HG03469 (cell line): ENCODE measurements at regions not wholly inside any gene's neighbourhood (a gene's known extent, or its start where the extent isn't known, plus 50 kb on each side); places are given as distances from the start of the nearest gene placed in this dataset.
"Not testable (repeated sequence)": the region's sequence is repeated elsewhere in the genome, so short reads cannot be mapped to it uniquely, and the experiment has no call there.

ENCODE experiments used
- ATAC-seq: cut with Tn5 transposase; IDR thresholded peaks from one replicate; pipeline ENCODE4 v1.9.1; 2021; ENCODE audit warnings: mild to moderate bottlenecking, moderate library complexity, moderate number of reproducible peaks; ENCODE audit not compliant: unreplicated experiment

DNA sequence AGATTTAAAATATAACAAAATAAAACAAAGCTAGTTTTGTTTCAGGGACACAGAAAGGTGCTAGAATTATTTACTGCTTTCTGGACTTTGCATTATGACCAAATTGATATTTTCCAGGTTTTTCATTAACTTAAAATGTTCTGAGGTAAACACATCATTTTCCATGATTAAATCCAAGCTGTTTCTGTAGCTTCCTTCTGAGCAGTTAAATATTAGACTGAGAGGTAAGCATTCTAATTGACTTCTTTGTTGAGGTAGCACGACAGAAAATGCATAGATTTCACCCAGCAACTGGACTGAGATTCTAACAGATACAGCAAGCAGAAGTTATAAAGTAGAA is 98.3 kb downstream of the BMP4 start:
- ATAC-seq = no peak

DNA sequence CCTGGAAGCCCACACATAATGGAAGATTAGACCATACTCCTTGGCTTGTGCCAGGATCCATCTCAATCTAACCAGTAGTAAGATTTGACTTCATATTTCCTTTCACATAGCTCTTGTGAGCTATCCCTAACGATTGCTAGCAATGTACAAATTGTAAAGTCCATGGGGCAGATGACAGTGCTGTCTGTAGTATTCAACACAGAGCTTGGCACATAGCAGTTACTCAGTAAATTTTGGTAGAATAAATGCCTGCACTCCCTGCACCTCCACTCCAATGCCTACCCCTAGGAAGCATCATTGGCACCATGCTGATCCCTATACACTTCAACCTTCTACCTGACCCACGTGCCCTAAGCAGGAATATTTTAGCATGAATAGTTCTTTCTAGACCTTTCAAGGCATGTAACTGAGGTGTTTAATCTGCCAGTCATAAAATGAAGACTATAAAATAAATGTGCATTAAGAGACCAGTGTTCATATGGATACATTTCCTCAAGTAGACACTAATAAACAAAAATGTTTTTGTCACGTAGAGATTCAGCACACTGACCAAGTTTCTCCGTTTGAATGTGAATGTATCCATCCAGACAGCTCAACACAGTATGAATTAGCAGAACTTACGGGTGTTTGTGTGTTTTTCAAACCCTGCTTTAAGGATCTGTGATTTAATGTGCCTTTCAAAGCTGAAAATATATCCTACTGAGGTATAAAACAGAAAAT is 98.8 kb downstream of the BMP4 start:
- ATAC-seq = no peak

DNA sequence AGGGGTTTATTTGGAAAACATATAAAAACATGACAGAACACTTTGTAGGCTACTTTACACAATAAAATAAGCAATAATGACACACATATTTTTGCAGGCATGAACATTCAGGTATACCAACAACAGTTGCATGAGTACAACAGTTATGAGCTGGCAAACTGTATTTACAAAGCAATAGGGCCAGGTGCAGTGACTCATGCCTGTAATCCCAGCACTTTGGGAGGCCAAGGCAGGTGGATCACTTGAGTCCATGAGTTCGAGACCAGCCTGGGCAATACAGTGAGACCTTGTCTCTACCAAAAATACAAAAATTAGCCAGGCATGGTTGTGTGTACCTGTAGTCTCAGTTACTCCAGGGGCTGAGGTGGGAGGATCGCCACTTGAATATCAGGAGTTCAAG is 101.1 kb downstream of the BMP4 start:
- no peak for ATAC-seq

DNA sequence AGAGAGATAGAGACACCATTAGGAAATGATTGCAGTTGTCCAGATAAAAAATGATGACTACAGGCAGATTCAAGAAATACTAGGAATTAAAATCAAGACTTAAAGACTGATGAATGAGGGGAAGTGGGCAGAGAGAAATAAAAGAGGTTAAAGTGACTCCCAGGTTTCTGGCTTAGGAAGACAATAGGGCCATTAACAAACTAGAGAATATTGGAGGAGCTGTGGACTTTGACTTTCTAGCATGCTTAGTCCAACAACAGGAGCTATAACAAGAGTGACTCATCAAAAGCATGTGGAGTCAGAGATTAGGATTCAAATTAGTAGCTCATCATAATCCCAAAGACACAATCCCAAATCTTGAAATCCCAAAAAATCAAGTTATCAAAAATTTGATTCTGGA is 101.5 kb downstream of the BMP4 start:
- no peak for ATAC-seq

DNA sequence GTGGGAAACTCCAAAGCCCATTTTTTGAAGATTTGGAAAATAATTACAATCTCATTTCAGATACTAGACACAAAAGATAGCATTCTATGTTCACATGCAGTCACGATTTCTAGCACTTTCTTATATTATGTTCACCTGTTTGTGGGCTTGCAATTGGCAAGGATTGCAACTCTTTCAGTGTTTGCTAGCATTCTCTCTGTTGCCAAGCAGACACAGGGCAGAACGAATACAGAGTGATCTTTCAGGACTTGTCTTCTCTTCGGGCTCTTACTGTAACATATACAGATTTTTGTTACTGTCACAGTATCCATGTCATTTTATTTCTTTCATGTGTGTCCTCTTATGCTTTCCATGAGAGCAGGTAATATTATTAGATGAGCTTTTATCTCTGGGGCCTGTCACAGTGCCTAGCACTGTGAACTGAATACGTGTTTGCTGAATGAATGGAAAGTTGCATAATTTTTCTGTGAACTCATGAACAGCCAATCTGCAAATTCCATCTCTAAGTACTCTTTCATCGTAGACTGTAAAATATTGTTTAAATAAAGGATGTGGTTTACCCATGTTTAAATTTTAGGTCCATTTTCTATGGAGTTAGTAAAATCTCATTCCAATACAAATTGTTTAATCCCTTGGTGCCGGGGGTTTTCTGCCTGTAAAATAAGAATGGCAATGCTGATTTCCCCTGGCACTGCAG is 105.1 kb downstream of the BMP4 start:
- no peak for ATAC-seq

DNA sequence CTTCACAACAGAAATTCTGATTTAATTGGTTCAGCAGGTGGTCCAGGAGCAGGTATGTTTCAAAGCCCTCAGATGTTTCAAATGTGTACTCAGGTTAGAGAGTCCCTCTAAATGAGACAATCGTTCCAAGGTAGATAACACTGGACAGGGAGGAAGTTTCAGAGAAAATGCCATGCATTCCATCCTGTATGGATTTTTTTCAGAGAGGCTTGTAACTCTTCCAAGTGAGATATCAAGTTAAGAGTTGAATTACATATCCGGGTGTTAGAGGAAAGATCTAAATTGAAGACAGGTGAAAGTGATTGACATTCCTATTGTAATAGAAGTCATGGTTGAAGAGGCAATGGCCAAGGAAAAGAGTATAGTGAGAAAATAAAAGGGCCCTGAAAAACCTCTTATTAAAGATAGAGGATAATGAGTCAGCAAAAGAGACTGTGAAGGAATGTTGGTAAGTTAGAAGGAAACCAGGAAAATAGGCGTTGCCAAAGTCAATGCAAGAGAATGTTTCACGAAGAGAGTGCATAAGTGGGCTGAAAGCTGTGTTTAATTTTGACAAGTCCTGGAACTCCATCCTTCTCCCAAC is 105.8 kb downstream of the BMP4 start:
- ATAC-seq = no peak

DNA sequence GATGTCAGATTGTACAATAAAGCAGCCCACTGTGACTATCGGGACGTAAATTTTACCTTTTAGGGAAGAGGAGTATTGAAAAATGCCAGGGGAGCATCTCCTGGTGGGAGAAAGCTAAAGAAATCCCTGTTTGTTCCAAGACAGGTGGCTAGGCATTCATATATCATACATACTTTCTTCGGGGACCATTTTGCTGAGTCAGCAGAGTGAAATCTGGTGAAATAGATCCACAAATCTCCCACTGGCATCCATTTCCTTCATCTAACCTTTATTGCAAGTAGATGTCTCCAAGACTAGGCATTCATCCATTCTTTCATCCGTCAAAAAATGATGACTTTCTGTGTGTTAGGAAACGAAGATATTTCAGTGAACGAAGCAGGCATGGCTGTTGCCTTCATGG is 107.1 kb downstream of the BMP4 start:
- ATAC-seq = no peak

DNA sequence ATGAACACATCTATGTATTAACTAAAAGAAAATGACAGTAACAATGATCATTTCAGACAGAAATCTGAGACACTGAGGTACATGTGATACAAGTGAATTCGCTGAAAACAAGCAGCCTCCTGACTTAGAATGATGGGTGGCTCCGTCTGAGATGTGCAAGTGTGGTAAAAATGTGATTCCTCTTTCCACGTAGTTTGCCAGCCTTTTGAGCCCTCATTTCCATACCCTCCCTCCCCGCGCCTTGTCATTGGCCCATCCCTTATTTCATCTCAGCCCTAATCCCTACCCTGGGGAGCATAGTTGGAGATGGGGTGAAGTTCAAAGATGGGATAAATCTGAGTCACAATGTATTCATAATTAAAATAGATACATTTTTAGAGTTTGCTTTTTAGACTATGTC is 107.8 kb downstream of the BMP4 start:
- no peak for ATAC-seq

DNA sequence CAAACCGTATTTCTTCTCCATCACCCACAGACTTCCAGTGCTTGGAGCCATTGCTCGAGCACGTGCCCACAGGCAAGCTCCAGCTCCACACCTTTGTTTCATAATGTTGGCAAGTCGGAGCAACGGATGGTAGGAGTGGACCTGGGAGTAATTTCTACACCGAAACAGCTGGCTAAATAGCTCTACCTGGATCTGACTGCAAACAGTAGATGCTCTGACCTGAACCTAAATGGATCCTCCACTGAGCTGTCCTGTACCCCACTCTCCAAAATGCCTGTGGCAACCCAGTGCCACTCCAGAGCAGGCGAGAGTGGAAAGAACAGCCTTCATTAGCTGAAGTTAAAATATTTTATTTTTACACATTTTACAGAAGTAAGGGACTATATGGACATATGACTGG is 108.7 kb downstream of the BMP4 start:
- ATAC-seq = no peak

DNA sequence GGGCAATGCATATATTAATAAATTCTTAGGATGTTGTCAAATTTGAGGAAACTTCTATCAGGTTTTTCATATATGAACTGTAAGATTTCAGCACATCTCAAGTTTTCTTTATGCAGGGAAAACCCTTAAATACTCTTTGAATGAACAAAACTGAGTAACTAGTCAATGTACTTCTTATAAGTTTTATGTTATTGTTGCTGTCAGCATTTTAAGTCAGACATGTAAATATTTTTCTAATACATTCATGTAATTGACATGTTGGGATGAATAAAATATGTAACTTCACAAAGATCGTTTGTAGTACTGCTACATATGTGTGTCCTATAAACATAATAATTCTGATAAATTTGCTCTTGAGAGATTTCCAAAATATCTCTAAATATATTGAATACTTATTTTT is 109.6 kb downstream of the BMP4 start:
- no peak for ATAC-seq

DNA sequence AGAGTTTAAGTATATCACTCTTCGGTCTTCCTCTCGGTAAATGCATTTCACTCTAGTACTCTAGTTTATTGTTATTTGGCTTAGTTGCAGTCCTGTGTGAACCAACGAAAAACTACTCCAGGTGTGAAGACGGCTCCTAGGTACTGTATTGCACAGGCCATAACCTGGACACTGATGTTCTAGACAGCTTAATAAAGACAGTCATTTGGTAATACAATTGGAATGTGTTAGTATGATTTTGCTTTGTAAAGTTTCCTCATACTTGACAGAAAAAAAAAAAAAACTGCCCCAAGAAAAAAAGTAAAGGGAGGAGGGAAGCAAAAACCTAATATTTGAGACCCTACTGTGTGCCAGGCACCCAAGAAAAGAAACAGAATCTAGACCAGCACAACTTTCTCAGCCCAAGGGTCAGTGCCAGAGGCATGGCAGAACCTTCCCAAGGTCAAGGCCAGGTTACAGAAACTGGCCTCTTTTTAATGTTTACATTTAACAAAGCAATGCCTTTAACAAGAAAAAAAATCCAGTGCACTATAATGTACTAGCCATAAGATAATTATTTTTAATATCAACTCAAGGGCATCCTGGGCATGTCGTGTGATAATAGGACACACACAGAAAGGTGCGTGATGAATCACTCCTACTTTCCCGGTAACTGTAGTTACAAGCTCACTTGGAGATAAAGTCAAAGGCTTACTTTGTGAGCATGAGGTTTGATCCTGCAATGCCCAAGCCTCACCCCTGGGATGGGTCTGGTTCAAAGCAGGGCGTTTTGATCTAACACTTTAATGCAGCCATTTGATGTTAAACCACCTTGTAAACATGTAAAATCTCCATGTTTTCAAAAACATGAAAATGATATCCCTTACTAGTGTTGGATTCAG is 110.6 kb downstream of the BMP4 start:
- ATAC-seq = no peak

DNA sequence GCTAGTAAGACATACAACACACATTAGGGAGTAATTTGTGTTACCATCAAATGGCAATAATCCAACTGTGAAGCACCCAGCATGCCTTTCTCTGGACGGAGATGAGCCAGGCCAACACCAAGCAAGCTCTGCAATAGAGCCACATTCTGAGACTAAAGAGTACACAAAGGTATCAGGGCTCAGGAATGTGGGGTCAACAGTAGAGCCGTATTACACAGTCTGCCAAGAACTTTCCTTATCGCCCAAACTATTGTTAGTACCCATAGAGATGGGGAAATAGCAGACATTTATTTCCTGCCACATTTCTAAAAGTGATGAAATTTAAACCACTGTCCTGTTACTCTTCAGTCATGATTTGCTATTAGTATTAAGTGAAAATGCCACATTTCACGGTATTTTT is 113.7 kb downstream of the BMP4 start:
- no peak for ATAC-seq

DNA sequence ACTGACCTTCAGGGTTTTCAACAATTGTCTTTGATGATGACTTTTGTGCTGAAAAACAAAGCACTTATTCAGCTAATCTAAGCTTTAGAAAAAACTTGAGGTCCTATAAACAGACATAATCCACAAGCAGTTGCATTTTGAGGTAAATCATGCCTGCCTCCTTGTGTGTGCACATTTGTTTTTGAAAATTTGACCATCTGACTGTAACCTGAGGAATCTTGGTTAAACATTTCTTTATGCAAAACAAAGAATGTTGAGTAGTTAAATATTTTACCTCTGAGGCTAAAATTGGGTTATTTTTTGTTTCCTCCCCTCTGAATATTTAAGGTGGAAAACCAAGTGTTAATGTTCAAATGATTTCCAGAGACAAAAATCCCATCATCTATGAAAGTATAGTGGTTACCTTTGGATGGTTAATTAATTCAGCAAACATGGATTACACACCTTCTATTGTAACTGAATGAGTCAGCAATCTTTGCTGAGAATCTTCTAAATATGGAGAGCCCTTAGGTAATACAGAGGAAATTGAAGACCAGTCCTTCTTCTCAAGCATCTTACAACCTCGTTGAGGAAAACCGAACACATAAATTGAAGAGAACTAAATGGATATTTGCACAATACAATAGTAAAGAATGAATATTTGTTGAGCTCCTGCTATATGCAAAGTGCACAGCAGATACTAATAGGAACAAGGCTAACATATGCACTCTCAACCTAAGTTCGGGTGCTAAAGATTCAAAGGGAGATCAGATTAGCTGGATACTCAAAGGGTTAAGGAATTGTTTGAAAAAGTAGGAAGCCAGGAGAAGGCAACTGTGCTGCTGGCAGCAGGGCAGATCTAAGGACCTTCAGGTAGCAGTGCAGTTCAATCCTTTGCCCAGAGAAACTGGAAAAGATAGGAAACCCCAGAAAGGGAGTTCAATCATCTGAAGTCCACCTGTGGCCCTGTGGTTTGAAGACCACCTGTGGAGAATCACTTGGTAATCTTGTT is 115.2 kb downstream of the BMP4 start:
- ATAC-seq = no peak

DNA sequence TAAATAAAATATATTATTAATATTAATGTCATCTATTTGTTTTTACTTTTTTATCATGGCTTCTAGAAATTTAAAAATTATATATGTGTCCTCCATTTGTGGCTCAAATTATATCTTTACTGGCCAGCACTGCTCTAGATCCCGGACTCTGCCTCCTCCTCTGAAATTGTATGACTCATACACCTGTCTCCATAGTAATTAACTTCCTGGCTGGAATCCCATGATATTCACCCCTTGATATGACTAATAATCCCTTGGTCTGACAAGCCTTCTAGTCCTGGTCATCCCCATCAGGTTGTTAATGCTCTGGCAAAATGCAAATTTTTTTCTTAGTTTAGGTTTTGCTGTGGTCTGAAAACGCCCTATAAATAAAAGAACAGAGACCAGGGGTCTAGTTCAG is 116.2 kb downstream of the BMP4 start:
- ATAC-seq = no peak

DNA sequence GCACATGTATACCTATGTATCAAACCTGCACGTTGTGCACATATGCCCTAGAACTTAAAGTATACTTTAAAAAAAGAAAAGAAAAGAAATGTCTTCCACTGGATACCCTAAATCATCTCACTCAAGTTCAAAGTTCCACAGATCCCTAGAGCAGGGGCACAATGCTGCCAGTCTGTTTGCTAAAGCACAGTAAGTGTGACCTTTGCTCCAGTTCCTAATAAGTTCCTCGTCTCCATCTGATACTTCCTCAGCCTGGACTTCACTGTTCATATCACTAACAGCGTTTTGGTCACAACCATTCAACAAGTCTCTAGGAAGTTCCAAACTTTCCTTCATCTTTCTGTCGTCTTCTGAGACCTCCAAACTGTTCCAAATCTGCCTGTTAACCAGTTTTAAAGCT is 118.3 kb downstream of the BMP4 start:
- no peak for ATAC-seq

DNA sequence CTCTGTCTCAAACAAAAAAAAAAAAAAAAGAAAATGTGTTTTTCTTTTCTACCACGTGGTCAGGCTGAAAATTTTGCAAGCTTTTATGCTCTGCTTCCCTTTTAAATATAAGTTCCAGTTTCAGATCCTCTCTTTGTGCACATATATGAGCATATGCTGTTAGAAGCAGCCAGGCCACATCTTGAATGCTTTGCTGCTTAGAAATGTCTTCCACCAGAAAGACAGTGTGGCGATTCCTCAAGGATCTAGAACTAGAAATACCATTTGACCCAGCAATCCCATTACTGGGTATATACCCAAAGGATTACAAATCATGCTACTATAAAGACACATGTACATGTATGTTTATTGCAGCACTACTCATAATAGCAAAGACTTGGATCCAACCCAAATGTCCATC is 119.0 kb downstream of the BMP4 start:
- ATAC-seq = not testable (repeated sequence)

DNA sequence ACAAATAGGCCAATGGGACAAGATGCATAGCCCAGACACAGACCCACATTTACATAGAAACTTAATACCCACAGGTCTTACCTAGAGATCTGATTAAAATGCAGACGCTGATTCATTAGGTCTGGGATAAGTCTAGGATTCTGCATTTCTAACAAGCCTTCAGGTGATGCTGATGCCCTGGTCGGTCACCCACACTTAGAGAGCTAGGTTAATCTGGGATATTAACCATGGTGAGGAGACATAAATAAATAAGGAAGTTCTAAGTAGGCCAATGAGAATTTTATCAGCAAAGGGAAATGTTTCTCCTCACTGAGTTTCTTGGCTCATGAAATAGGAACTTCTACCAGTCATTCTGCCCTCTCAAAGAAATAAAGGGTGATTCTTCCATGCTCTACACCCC is 120.1 kb downstream of the BMP4 start:
- no peak for ATAC-seq

DNA sequence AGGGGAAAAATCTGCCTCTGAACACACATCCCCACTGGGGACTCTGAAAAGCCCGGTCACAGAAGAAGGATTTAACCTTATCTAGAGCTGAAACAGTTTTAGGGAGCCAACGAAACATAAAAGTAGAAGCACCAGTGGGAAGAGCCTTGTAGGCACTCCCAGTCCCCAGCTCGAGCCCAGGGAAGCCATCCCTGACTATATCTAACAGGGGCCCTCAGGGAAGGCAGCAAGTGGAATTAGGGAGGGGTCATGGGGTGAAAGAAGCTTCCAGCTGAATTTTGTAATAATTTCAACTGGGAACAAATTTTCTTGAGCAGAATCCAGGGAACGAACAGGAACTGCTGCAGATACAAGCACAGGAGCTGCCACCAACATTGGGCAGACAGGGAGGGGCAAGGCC is 127.8 kb downstream of the BMP4 start:
- ATAC-seq = no peak

DNA sequence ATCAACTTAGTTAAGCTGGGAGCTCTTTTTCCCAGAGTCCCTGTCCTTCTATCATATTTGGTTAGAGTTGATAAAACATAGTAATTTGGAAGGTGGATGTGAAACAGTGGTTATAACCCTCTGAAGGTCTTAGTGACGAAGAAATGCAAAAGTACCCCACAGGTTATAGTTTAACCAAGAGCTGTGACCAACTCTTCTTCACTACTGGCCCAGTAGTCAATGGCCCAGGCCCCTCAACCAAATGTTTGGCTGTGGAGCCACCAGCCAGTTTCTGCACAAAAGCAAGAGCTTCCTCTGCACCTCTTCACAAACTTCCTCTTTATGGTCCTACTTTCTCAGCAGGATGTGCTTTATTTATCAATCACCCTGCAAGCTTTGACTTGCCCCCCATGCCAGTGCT is 132.6 kb downstream of the BMP4 start:
- ATAC-seq = peak; percentile 50

DNA sequence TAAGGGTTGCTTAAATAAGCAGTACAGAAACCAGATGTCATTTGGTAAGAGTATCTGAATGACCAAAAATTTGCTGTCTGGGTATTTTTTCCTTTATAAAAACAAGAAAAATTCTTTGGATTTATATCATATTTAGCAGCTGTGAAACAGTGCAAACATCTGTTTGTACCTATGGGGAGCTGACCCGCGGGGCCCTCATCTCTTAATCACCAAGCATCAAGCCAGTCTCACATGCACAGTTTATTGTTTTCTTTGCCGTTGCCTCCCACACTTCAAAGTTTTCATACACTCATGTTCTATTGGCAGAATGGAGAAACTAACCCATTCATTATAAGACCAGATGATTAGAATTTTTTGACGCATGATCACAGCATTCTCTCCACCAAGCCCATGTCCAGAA is 142.2 kb downstream of the BMP4 start:
- no peak for ATAC-seq
